ENCODE measurements at regions not wholly inside any gene's neighbourhood (a gene's known extent, or its start where the extent isn't known, plus 50 kb on each side); places are given as distances from the start of the nearest gene placed in this dataset.
"Not testable (repeated sequence)": the region's sequence is repeated elsewhere in the genome, so short reads cannot be mapped to it uniquely, and the experiment has no call there.

DNA sequence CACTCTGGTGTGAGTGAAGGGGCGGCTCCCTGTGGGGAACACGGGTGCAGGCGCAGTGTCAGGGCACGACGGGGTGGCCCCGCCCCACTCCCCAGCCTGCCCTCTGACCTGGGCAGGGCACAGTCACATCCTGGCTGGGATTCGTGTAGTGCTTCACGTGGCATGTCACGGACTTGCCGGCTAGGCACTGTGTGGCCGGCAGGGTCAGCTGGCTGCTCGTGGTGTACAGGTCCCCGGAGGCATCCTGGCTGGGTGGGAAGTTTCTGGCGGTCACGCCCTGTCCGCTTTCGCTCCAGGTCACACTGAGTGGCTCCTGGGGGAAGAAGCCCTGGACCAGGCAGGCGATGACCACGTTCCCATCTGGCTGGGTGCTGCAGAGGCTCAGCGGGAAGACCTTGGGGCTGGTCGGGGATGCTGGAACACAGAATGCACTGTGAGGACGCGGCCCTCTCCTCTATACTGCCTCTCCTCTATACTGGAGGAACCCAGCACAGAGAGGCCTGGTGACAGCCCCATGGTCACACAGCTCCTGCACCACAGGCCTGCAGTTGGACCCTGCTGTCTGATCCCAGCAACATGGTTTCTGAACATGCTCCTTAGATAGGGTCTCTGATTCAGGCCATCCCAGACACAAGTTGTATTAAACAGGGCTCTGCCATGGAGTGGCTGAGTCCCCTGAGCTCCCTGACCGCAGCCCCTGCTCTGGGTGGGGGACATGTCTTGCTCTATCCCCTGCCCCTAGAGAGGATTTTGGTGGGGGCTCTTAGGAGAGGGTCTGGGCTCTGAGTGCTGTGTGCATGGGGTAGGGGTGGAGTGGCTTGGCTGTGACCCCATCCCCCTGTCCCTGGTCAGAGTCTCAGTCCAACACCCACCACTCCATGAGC, 182.1 kb downstream of the TMEM121 start:
- H3K23me2 ChIP-seq (ENCODE audit: low read depth, low read length); H3K79me1 ChIP-seq (ENCODE audit: low read depth, low read length); H3K18ac ChIP-seq (ENCODE audit: extremely low read depth, low read length); POLR2A ChIA-PET (ENCODE audit: partially characterized antibody); H3K4me3 ChIP-seq (ENCODE audit: extremely low read depth in 1 of 4, insufficient read depth in 2 of 4, low read depth in 3 of 4, low read length in 4 of 4); H4K91ac ChIP-seq (replicated peaks; ENCODE audit: insufficient read length, low read length); H3K36me3 ChIP-seq (ENCODE audit: control insufficient read depth in 2 of 4, insufficient read depth in 4 of 4, low read length in 3 of 4); H3K56ac ChIP-seq (replicated peaks; ENCODE audit: insufficient read length, low read depth, low read length); H3K79me2 ChIP-seq (ENCODE audit: control insufficient read depth in 1 of 2, insufficient read depth in 2 of 2, low read length in 2 of 2); H2BK5ac ChIP-seq (ENCODE audit: low read depth, low read length); H4K5ac ChIP-seq (ENCODE audit: insufficient read length, low read depth, low read length); H3K14ac ChIP-seq (ENCODE audit: insufficient read length); H3K27me3 ChIP-seq (replicated peaks in 1 of 4; ENCODE audit: control insufficient read depth in 3 of 4, extremely low read depth in 1 of 4, insufficient read depth in 3 of 4, low read length in 3 of 4); H3K4me1 ChIP-seq (replicated peaks in 1 of 4; ENCODE audit: control insufficient read depth in 3 of 4, insufficient read depth in 4 of 4, low read length in 3 of 4); H4K20me1 ChIP-seq (replicated peaks in 1 of 2; ENCODE audit: control insufficient read depth in 1 of 2, insufficient read depth in 2 of 2, low read length in 2 of 2); FAIRE-seq; H3K4ac ChIP-seq (replicated peaks; ENCODE audit: insufficient read length, low read depth, low read length); H3K4me2 ChIP-seq (ENCODE audit: insufficient read depth in 1 of 2, low read depth in 2 of 2, low read length in 2 of 2); H3K9ac ChIP-seq (replicated peaks in 1 of 4; ENCODE audit: extremely low read depth in 1 of 4, low read depth in 3 of 4, low read length in 3 of 4); H4K8ac ChIP-seq (ENCODE audit: extremely low read depth, insufficient read depth, low read length); CTCF ChIA-PET (ENCODE audit: partially characterized antibody); H3K27ac ChIP-seq (ENCODE audit: low read depth, low read length); H2AK5ac ChIP-seq (ENCODE audit: low read depth, low read length); H3K23ac ChIP-seq (ENCODE audit: insufficient read length); DNase-seq (ENCODE audit: low read depth in 1 of 2, low spot score in 2 of 2); H2BK120ac ChIP-seq (replicated peaks; ENCODE audit: low read depth, low read length); H2BK15ac ChIP-seq (ENCODE audit: low read length); H2AFZ ChIP-seq (ENCODE audit: low read length); H2BK20ac ChIP-seq (ENCODE audit: low read length); H2BK12ac ChIP-seq (ENCODE audit: low read depth, low read length): not testable (repeated sequence)
- H3K9me3 ChIP-seq (ENCODE audit: insufficient read depth in 2 of 2, low read depth in 1 of 2, low read length in 1 of 2): peaks cover 25 to 87% of the 10 kb centered on the region in 2 experiments; a peak in 3 of 4 replicates
- 88% methylated on average over 17 of the region's 24 CpGs; no CpG with 5 or more reads in 1 of the 2 experiments for WGBS, 2 experiments (ENCODE audit: extremely low coverage in 1 of 2, insufficient coverage in 1 of 2, insufficient read length in 1 of 2, insufficient replicate concordance in 2 of 2, low coverage in 1 of 2, low lambda C conversion rate in 2 of 2, missing lambda C conversion rate in 1 of 2)

All from H1 (cell line).